GM12878 (cell line): ENCODE measurements at regions not wholly inside any gene's neighbourhood (a gene's known extent, or its start where the extent isn't known, plus 50 kb on each side); places are given as distances from the start of the nearest gene placed in this dataset.
A peak's percentile ranks its signal among the peaks of the same experiment; 100 is the strongest.

Source experiments
- ATAC-seq: fragments of 200-7000 bp; cut with Tn5 transposase; 3 replicates; pipeline ENCODE4 v1.9.1; 2020; ENCODE audit warnings: mild to moderate bottlenecking, moderate library complexity
- BruUV-seq: library from RNA; stranded (reverse); fragments of 400-500 nt; replicated peaks from 2 replicates; lab custom pipeline; 2021; lab: Mats Ljungman, UMichigan
- CTCF ChIA-PET: fragments of 300-600 bp; sonication (Branson Sonifier 250); formaldehyde crosslinking; extraction: SDS; loops from one replicate; lab custom pipeline; 2021; ENCODE audit warnings: inconsistent platforms; lab: Yijun Ruan, JAX
- POLR2A ChIA-PET: fragments of 350-600 bp; formaldehyde crosslinking; extraction: SDS; loops from one replicate; lab custom pipeline; 2021; ENCODE audit warnings: inconsistent platforms; lab: Charles Lee
- RAD21 ChIA-PET: fragments of 300-600 bp; sonication (Branson Sonifier 250); formaldehyde crosslinking; loops from one replicate; lab custom pipeline; 2023; ENCODE audit warnings: antibody characterized with exemption; ENCODE audit not compliant: unreplicated experiment; lab: Charles Lee
- SMC1A ChIA-PET: fragments of 300-600 bp; sonication (Branson Sonifier 250); formaldehyde crosslinking; loops from one replicate; lab custom pipeline; 2023; ENCODE audit not compliant: unreplicated experiment, uncharacterized antibody; lab: Charles Lee
- DNase-seq: peaks from one replicate; pipeline ENCODE4 v3.0.0-alpha.2; 2011; ENCODE audit warnings: low read depth, low spot score
- FAIRE-seq: peaks from 3 replicates; lab custom pipeline; 2011; peaks lifted over from hg19 to GRCh38; lab: Jason Lieb, UNC
- H2AFZ ChIP-seq: 2 replicates; pipeline ENCODE4 v1.6.0; 2011; ENCODE audit warnings: low read depth, low read length, control low read depth; ENCODE audit not compliant: control insufficient read depth
- H3K27ac ChIP-seq: 2 replicates; pipeline ENCODE4 v1.5.1; 2011; ENCODE audit warnings: control low read depth; ENCODE audit not compliant: control insufficient read depth, insufficient read depth
- H3K27me3 ChIP-seq, 2 experiments: replicated peaks in 1 of 2; 2 replicates each; pipeline versions ENCODE4 v1.6.0 to v1.6.1; 2011; ENCODE audit warnings: low read length in 1 of 2; ENCODE audit not compliant: control insufficient read depth in 2 of 2, insufficient read depth in 2 of 2
- H3K36me3 ChIP-seq, 2 experiments: 2 replicates each; pipeline ENCODE4 v1.5.1; 2011; ENCODE audit warnings: low read length in 1 of 2; ENCODE audit not compliant: control insufficient read depth in 2 of 2, insufficient read depth in 2 of 2
- H3K4me1 ChIP-seq: 2 replicates; pipeline ENCODE4 v1.6.1; 2011; ENCODE audit warnings: mild to moderate bottlenecking, low read length, moderate library complexity, mixed read lengths; ENCODE audit not compliant: control insufficient read depth, insufficient read depth
- H3K4me2 ChIP-seq: 2 replicates; pipeline ENCODE4 v1.6.0; 2011; ENCODE audit warnings: control low read depth; ENCODE audit not compliant: control insufficient read depth, insufficient read depth
- H3K4me3 ChIP-seq: fragments of 200-600 bp; sonication (generic); 2 replicates; pipeline ENCODE4 v1.5.1; 2016
- H3K79me2 ChIP-seq: 2 replicates; pipeline ENCODE4 v1.6.0; 2011; ENCODE audit warnings: low read length; ENCODE audit not compliant: control insufficient read depth, insufficient read depth
- H3K9ac ChIP-seq: 2 replicates; pipeline ENCODE4 v1.8.0; 2011; ENCODE audit warnings: low read length, control low read depth, mixed read lengths; ENCODE audit not compliant: control insufficient read depth, insufficient read depth
- H3K9me3 ChIP-seq: replicated peaks from 3 replicates; pipeline ENCODE4 v1.5.1; 2011; ENCODE audit warnings: mild to moderate bottlenecking, low read length; ENCODE audit not compliant: control insufficient read depth, insufficient read depth
- H4K20me1 ChIP-seq: 2 replicates; pipeline ENCODE4 v1.6.0; 2011; ENCODE audit not compliant: control insufficient read depth, insufficient read depth
- BCL11A ChIP-seq: IDR thresholded peaks from 2 replicates; pipeline ENCODE4 v1.6.1; 2011; ENCODE audit warnings: low read depth, low read length
- CHD1 ChIP-seq: IDR thresholded peaks from 2 replicates; pipeline ENCODE4 v1.6.1; 2012; ENCODE audit warnings: low read depth, low read length, improper control_type of control experiment
- CREB1 ChIP-seq: IDR thresholded peaks from 2 replicates; pipeline ENCODE4 v1.6.1; 2012; ENCODE audit warnings: low read depth, mild to moderate bottlenecking, inconsistent platforms
- FOXM1 ChIP-seq: IDR thresholded peaks from 2 replicates; pipeline ENCODE4 v1.6.1; 2012; ENCODE audit warnings: low read depth, mild to moderate bottlenecking, inconsistent platforms, low read length, moderate library complexity
- MEF2A ChIP-seq: IDR thresholded peaks from 2 replicates; pipeline ENCODE4 v1.6.1; 2011; ENCODE audit warnings: low read depth, mild to moderate bottlenecking, low read length, moderate library complexity; ENCODE audit not compliant: insufficient read depth
- MYC ChIP-seq: IDR thresholded peaks from 2 replicates; pipeline ENCODE4 v1.6.1; 2011; ENCODE audit warnings: mild to moderate bottlenecking, low read length, moderate library complexity, inconsistent platforms; ENCODE audit not compliant: insufficient read depth, insufficient replicate concordance, insufficient read length, severe bottlenecking
- NFYA ChIP-seq: IDR thresholded peaks from 2 replicates; pipeline ENCODE4 v1.6.1; 2011; ENCODE audit warnings: low read depth, mild to moderate bottlenecking, low read length, improper control_type of control experiment, borderline replicate concordance
- NR2F1 ChIP-seq: fragments of 450-650 bp; conservative IDR thresholded peaks from 2 replicates; pipeline ENCODE4 v1.6.1; 2017; ENCODE audit warnings: mild to moderate bottlenecking
- POLR2AphosphoS5 ChIP-seq: IDR thresholded peaks from 2 replicates; pipeline ENCODE4 v1.6.1; 2011; ENCODE audit warnings: mild to moderate bottlenecking, low read length, inconsistent platforms
- POU2F2 ChIP-seq: IDR thresholded peaks from 3 replicates; pipeline ENCODE4 v1.6.1; 2011; ENCODE audit warnings: low read depth, mild to moderate bottlenecking, low read length, borderline replicate concordance
- RUNX3 ChIP-seq: IDR thresholded peaks from 2 replicates; pipeline ENCODE4 v1.6.1; 2012; ENCODE audit warnings: low read length, inconsistent platforms
- SMARCA5 ChIP-seq: fragments of 450-650 bp; IDR thresholded peaks from 2 replicates; pipeline ENCODE4 v1.6.1; 2017; ENCODE audit warnings: mild to moderate bottlenecking
- YBX1 ChIP-seq: fragments of 450-650 bp; IDR thresholded peaks from 2 replicates; pipeline ENCODE4 v1.6.1; 2016; ENCODE audit warnings: antibody characterized with exemption
- ZNF384 ChIP-seq: IDR thresholded peaks from 2 replicates; pipeline ENCODE4 v1.6.1; 2012; ENCODE audit warnings: low read depth, mild to moderate bottlenecking, low read length, improper control_type of control experiment, borderline replicate concordance
- WGBS: methylation state at CpG from one replicate; pipeline ENCODE4 v1.1.6; 2016; ENCODE audit warnings: low lambda C conversion rate; ENCODE audit not compliant: insufficient replicate concordance, insufficient coverage; ENCODE audit errors: missing lambda C conversion rate; 5-methylcytosine and 5-hydroxymethylcytosine counted together
- in situ Hi-C: fragments of 300-500 bp; cut with MboI; formaldehyde crosslinking; loops from 9 replicates; pipeline ENCODE4 v1.14.3; 2018; ENCODE audit warnings: mixed read lengths
- intact Hi-C: fragments of 100-400 bp; cut with micrococcal nuclease; formaldehyde crosslinking; loops from one replicate; pipeline ENCODE4 v1.14.2; 2022; ENCODE audit not compliant: unreplicated experiment
- TF ChIP-seq, protein P1 (sequence below): IDR thresholded peaks from 2 replicates; pipeline ENCODE4 v1.6.1; 2012; ENCODE audit warnings: low read depth, low read length, improper control_type of control experiment
- TF ChIP-seq, protein P2 (sequence below): fragments of 450-650 bp; IDR thresholded peaks from 2 replicates; pipeline ENCODE4 v1.6.1; 2018; ENCODE audit warnings: borderline replicate concordance, mild to moderate bottlenecking; ENCODE audit not compliant: partially characterized antibody

DNA sequence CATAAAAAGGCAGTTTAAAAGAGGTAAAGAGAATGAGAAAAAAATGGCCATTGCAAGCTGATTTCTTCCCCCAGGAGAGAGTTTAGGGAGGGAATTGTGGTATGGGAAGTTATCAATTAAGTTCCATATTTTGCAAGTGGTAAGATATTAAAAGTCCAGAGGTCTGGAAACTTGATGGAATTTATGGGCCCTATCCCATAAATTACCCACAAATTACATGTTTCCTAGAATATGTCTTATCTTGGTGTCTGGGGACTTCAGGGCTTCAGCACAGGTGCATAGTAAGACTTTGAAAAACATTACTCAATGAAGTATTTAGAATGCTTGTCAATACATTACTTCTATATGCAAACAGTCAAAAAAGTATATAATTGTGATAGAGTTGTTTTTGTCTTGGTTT is 614.9 kb upstream of the LRRC4C start:
- Histone ChIP-seq H3K4me2 (no peak overlapping the region), H3K79me2 (no peaks in the 10 kb centered on the region), H3K36me3 (no peaks in the 10 kb centered on the region), H3K27me3 (no peaks in the 10 kb centered on the region), H2AFZ (no peak overlapping the region), H3K9ac (no peak overlapping the region), H3K9me3 (no peaks in the 10 kb centered on the region), H3K4me3 (no peak overlapping the region), H3K4me1 (no peaks in the 10 kb centered on the region), H3K27ac (no peak overlapping the region), H4K20me1 (no peaks in the 10 kb centered on the region)
- ChIA-PET CTCF (no interaction called here), POLR2A (no interaction called here), RAD21 (no interaction called here), SMC1A (no interaction called here)
- FAIRE-seq = peak; percentile 23
- intact Hi-C loops (no loop called here), in situ Hi-C loops (no loop called here)
- TF ChIP-seq, protein P1, sequence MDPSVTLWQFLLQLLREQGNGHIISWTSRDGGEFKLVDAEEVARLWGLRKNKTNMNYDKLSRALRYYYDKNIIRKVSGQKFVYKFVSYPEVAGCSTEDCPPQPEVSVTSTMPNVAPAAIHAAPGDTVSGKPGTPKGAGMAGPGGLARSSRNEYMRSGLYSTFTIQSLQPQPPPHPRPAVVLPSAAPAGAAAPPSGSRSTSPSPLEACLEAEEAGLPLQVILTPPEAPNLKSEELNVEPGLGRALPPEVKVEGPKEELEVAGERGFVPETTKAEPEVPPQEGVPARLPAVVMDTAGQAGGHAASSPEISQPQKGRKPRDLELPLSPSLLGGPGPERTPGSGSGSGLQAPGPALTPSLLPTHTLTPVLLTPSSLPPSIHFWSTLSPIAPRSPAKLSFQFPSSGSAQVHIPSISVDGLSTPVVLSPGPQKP = no peak
- TF ChIP-seq SMARCA5 = no peak
- BruUV-seq = no TSS peak
- no peak for ATAC-seq
- DNase-seq = no peak

DNA sequence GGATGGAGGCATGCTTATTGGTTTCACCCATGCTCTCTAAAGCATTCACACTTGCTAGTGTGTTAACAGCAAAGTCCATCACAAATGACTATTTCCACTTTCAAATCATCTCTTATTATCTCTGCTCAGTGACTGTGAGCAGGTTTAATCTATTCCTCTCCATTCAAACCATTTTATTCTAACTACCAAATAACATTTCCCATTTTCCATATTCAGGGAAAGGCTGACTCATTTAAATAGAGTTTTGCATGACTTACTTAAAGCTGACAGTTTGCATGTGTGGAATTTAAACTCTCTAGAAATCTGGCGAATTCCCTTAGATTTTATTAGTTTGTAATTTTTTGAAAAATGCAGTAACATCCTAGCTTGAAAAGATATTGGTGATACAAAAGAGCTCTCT is 615.7 kb upstream of the LRRC4C start:
- FAIRE-seq (no peak), ATAC-seq (no peak)
- BruUV-seq = no TSS peak
- Histone ChIP-seq H3K9ac (no peak overlapping the region), H3K4me2 (no peak overlapping the region), H3K4me3 (no peak overlapping the region), H3K79me2 (no peaks in the 10 kb centered on the region)
- ChIA-PET SMC1A (no interaction called here), POLR2A (no interaction called here)
- intact Hi-C loops = no loop called here
- in situ Hi-C loops = no loop called here
- no peak for TF ChIP-seq NFYA
- no peak for TF ChIP-seq CREB1
- no peak for TF ChIP-seq MEF2A
- no peak for TF ChIP-seq ZNF384
- no peak for TF ChIP-seq RUNX3
- TF ChIP-seq, protein P1 = no peak
- TF ChIP-seq POLR2AphosphoS5 = no peak
- TF ChIP-seq NR2F1 = no peak
- TF ChIP-seq, protein P2, sequence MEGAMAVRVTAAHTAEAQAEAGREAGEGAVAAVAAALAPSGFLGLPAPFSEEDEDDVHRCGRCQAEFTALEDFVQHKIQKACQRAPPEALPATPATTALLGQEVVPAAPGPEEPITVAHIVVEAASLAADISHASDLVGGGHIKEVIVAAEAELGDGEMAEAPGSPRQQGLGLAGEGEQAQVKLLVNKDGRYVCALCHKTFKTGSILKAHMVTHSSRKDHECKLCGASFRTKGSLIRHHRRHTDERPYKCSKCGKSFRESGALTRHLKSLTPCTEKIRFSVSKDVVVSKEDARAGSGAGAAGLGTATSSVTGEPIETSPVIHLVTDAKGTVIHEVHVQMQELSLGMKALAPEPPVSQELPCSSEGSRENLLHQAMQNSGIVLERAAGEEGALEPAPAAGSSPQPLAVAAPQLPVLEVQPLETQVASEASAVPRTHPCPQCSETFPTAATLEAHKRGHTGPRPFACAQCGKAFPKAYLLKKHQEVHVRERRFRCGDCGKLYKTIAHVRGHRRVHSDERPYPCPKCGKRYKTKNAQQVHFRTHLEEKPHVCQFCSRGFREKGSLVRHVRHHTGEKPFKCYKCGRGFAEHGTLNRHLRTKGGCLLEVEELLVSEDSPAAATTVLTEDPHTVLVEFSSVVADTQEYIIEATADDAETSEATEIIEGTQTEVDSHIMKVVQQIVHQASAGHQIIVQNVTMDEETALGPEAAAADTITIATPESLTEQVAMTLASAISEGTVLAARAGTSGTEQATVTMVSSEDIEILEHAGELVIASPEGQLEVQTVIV = no peak
- TF ChIP-seq YBX1 = no peak
- TF ChIP-seq CHD1 = no peak
- no peak for TF ChIP-seq MYC
- TF ChIP-seq FOXM1 = no peak
- no peak for TF ChIP-seq POU2F2
- TF ChIP-seq BCL11A = no peak
- TF ChIP-seq, all 136 proteins: peak for 0
- H4K20me1 ChIP-seq = no peaks in the 10 kb centered on the region
- H3K27me3 ChIP-seq = no peaks in the 10 kb centered on the region
- 0% methylated on average over 1 of the region's 1 CpG for WGBS
- H3K9me3 ChIP-seq = no peaks in the 10 kb centered on the region
- H3K4me1 ChIP-seq = no peaks in the 10 kb centered on the region
- H3K36me3 ChIP-seq = no peaks in the 10 kb centered on the region
- H2AFZ ChIP-seq = no peak overlapping the region
- RAD21 ChIA-PET = no interaction called here
- no peak for DNase-seq
- CTCF ChIA-PET = no interaction called here
- no peak overlapping the region for H3K27ac ChIP-seq
